ENCODE measurements at regions not wholly inside any gene's neighbourhood (a gene's known extent, or its start where the extent isn't known, plus 50 kb on each side); places are given as distances from the start of the nearest gene placed in this dataset.
A peak's percentile ranks its signal among the peaks of the same experiment; 100 is the strongest.

GRCh38 chr2:54372361-54372760, 83.8 kb upstream of the SPTBN1 start:
- FAIRE-seq, result no peak
- Histone ChIP-seq H3K36me3 (ENCODE audit: control insufficient read depth in 2 of 3, insufficient read depth in 3 of 3, low read length in 3 of 3) (no peaks in the 10 kb centered on the region), H3K9me3 (ENCODE audit: control insufficient read depth in 2 of 3, insufficient read depth in 1 of 3, low read length in 3 of 3) (no peaks in the 10 kb centered on the region), H3K9ac (ENCODE audit: low read length in 3 of 3) (no peak overlapping the region), H3K27me3 (ENCODE audit: control insufficient read depth, insufficient read depth, low read length) (no peaks in the 10 kb centered on the region), H3K4me1 (ENCODE audit: control insufficient read depth in 2 of 3, insufficient read depth in 2 of 3, low read depth in 1 of 3, low read length in 3 of 3) (peaks cover 0 to 11% (median 9%) of the 10 kb centered on the region in 3 donors), H3K4me3 (ENCODE audit: low read length in 3 of 3) (no peak overlapping the region), H3K27ac (ENCODE audit: low read depth in 2 of 2, low read length in 2 of 2) (no peak overlapping the region)
- intact Hi-C loops (cut with DNase I), result no loop called here
- no peak for DNase-seq
- no peak for TF ChIP-seq CTCF (IDR thresholded peaks at IDR 0.05; ENCODE audit: borderline replicate concordance, extremely low read depth, insufficient read depth)

- no peak overlapping the region for H3K9ac ChIP-seq (ENCODE audit: low read length in 3 of 3)
- no peak overlapping the region for H3K27ac ChIP-seq (ENCODE audit: low read depth in 2 of 2, low read length in 2 of 2)
- DNase-seq (no peak), FAIRE-seq (no peak)
- TF ChIP-seq CTCF (IDR thresholded peaks at IDR 0.05; ENCODE audit: borderline replicate concordance, extremely low read depth, insufficient read depth), result no peak
- H3K36me3 ChIP-seq (ENCODE audit: control insufficient read depth in 2 of 3, insufficient read depth in 3 of 3, low read length in 3 of 3), result no peaks in the 10 kb centered on the region
- peaks cover 0 to 11% (median 9%) of the 10 kb centered on the region in 3 donors for H3K4me1 ChIP-seq (ENCODE audit: control insufficient read depth in 2 of 3, insufficient read depth in 2 of 3, low read depth in 1 of 3, low read length in 3 of 3)
- H3K9me3 ChIP-seq (ENCODE audit: control insufficient read depth in 2 of 3, insufficient read depth in 1 of 3, low read length in 3 of 3), result no peaks in the 10 kb centered on the region
- no peak overlapping the region for H3K4me3 ChIP-seq (ENCODE audit: low read length in 3 of 3)
- intact Hi-C loops (cut with DNase I), result no loop called here
- H3K27me3 ChIP-seq (ENCODE audit: control insufficient read depth, insufficient read depth, low read length), result no peaks in the 10 kb centered on the region
Measured at GRCh38 chr2:54373855-54374254, 82.3 kb upstream of the SPTBN1 start.

GRCh38 chr2:54374591-54375364, 81.3 kb upstream of the SPTBN1 start:
- no peaks in the 10 kb centered on the region for H3K36me3 ChIP-seq (ENCODE audit: control insufficient read depth in 2 of 3, insufficient read depth in 3 of 3, low read length in 3 of 3)
- no peaks in the 10 kb centered on the region for H3K9me3 ChIP-seq (ENCODE audit: control insufficient read depth in 2 of 3, insufficient read depth in 1 of 3, low read length in 3 of 3)
- H3K27me3 ChIP-seq (ENCODE audit: control insufficient read depth, insufficient read depth, low read length), result no peaks in the 10 kb centered on the region
- H3K4me3 ChIP-seq (ENCODE audit: low read length in 3 of 3), result no peak overlapping the region
- H3K9ac ChIP-seq (ENCODE audit: low read length in 3 of 3), result no peak overlapping the region
- DNase-seq (no peak), FAIRE-seq (peak; percentile 6)
- intact Hi-C loops (cut with DNase I), result no loop called here
- no peak overlapping the region for H3K27ac ChIP-seq (ENCODE audit: low read depth in 2 of 2, low read length in 2 of 2)
- H3K4me1 ChIP-seq (ENCODE audit: control insufficient read depth in 2 of 3, insufficient read depth in 2 of 3, low read depth in 1 of 3, low read length in 3 of 3), result peaks cover 0 to 11% (median 9%) of the 10 kb centered on the region in 3 donors
- no peak for TF ChIP-seq CTCF (IDR thresholded peaks at IDR 0.05; ENCODE audit: borderline replicate concordance, extremely low read depth, insufficient read depth)

Data from kidney (tissue), 13 donors.